ENCODE measurements at regions not wholly inside any gene's neighbourhood (a gene's known extent, or its start where the extent isn't known, plus 50 kb on each side); places are given as distances from the start of the nearest gene placed in this dataset.

GRCh38 chr6:15008269-15008668 lies 237.6 kb upstream of the JARID2 start:
- Histone ChIP-seq H3K27me3 (replicated peaks) (no peaks in the 10 kb centered on the region), H3K27ac (no peak overlapping the region), H3K4me3 (ENCODE audit: low read depth, low read length) (no peak overlapping the region), H3K36me3 (replicated peaks) (no peaks in the 10 kb centered on the region)
- TF ChIP-seq CTCF (IDR thresholded peaks at IDR 0.05; ENCODE audit: low read depth, low read length, missing control alignments), result no peak
- DNase-seq, result no peak
- in situ Hi-C loops (cut with HindIII; ENCODE audit: low pct_ligation_motif_present, low sequenced_read_pairs), result no loop called here

GRCh38 chr6:15014958-15015357 lies 230.9 kb upstream of the JARID2 start:
- Histone ChIP-seq H3K36me3 (replicated peaks) (no peaks in the 10 kb centered on the region), H3K4me3 (ENCODE audit: low read depth, low read length) (no peak overlapping the region), H3K27me3 (replicated peaks) (no peaks in the 10 kb centered on the region), H3K27ac (no peak overlapping the region)
- in situ Hi-C loops (cut with HindIII; ENCODE audit: low pct_ligation_motif_present, low sequenced_read_pairs), result no loop called here
- no peak for TF ChIP-seq CTCF (IDR thresholded peaks at IDR 0.05; ENCODE audit: low read depth, low read length, missing control alignments)
- no peak for DNase-seq

GRCh38 chr6:15016813-15017212 lies 229.1 kb upstream of the JARID2 start:
- no peak overlapping the region for H3K4me3 ChIP-seq (ENCODE audit: low read depth, low read length)
- in situ Hi-C loops (cut with HindIII; ENCODE audit: low pct_ligation_motif_present, low sequenced_read_pairs), result no loop called here
- DNase-seq, result no peak
- no peaks in the 10 kb centered on the region for H3K27me3 ChIP-seq (replicated peaks)
- no peaks in the 10 kb centered on the region for H3K36me3 ChIP-seq (replicated peaks)
- TF ChIP-seq CTCF (IDR thresholded peaks at IDR 0.05; ENCODE audit: low read depth, low read length, missing control alignments), result no peak
- no peak overlapping the region for H3K27ac ChIP-seq

- in situ Hi-C loops (cut with HindIII; ENCODE audit: low pct_ligation_motif_present, low sequenced_read_pairs), result no loop called here
- peak; percentile 5 for DNase-seq
- TF ChIP-seq CTCF (IDR thresholded peaks at IDR 0.05; ENCODE audit: low read depth, low read length, missing control alignments), result no peak
- no peaks in the 10 kb centered on the region for H3K36me3 ChIP-seq (replicated peaks)
- peak overlapping the region; percentile 6 for H3K4me3 ChIP-seq (ENCODE audit: low read depth, low read length)
- H3K27ac ChIP-seq, result no peak overlapping the region
- no peaks in the 10 kb centered on the region for H3K27me3 ChIP-seq (replicated peaks)
Observed at GRCh38 chr6:15017261-15017660, 228.6 kb upstream of the JARID2 start.

GRCh38 chr6:15017803-15018202 lies 228.1 kb upstream of the JARID2 start:
- no peak for TF ChIP-seq CTCF (IDR thresholded peaks at IDR 0.05; ENCODE audit: low read depth, low read length, missing control alignments)
- Histone ChIP-seq H3K27ac (no peak overlapping the region), H3K4me3 (ENCODE audit: low read depth, low read length) (no peak overlapping the region), H3K36me3 (replicated peaks) (no peaks in the 10 kb centered on the region), H3K27me3 (replicated peaks) (no peaks in the 10 kb centered on the region)
- in situ Hi-C loops (cut with HindIII; ENCODE audit: low pct_ligation_motif_present, low sequenced_read_pairs), result no loop called here
- DNase-seq, result no peak

- in situ Hi-C loops (cut with HindIII; ENCODE audit: low pct_ligation_motif_present, low sequenced_read_pairs), result no loop called here
Observed at GRCh38 chr6:15020119-15020770, 225.6 kb upstream of the JARID2 start.

More at GRCh38 chr6:15020119-15020770, 225.6 kb upstream of the JARID2 start:
- Histone ChIP-seq H3K27me3 (replicated peaks) (no peaks in the 10 kb centered on the region), H3K27ac (no peak overlapping the region), H3K36me3 (replicated peaks) (no peaks in the 10 kb centered on the region), H3K4me3 (ENCODE audit: low read depth, low read length) (no peak overlapping the region)
- no peak for TF ChIP-seq CTCF (IDR thresholded peaks at IDR 0.05; ENCODE audit: low read depth, low read length, missing control alignments)
- DNase-seq, result no peak
